SK-N-SH (cell line): ENCODE measurements at regions not wholly inside any gene's neighbourhood (a gene's known extent, or its start where the extent isn't known, plus 50 kb on each side); places are given as distances from the start of the nearest gene placed in this dataset.

Experiments
- CTCF ChIA-PET: fragments of 300-600, 350-600 bp; formaldehyde crosslinking; extraction: SDS; loops from one replicate; lab custom pipeline; 2021; lab: Yijun Ruan, JAX
- POLR2A ChIA-PET: fragments of 350-600 bp; sonication (Branson Sonifier 250); formaldehyde crosslinking; extraction: SDS; loops from one replicate; lab custom pipeline; 2020; ENCODE audit warnings: antibody characterized with exemption, inconsistent platforms; lab: Yijun Ruan, JAX
- DNase-seq: peaks from one replicate; pipeline ENCODE4 v3.0.0; 2012
- H2AFZ ChIP-seq: fragments of 200-600 bp; sonication (generic); 2 replicates; pipeline ENCODE4 v1.8.1; 2016; ENCODE audit warnings: antibody characterized with exemption, mild to moderate bottlenecking, low read depth
- H3F3A ChIP-seq: fragments of 200-600 bp; sonication (generic); replicated peaks from 2 replicates; pipeline ENCODE3; 2016; ENCODE audit warnings: antibody characterized with exemption, mild to moderate bottlenecking; ENCODE audit not compliant: insufficient read depth
- H3K27ac ChIP-seq, 2 experiments: fragments of 200-500 bp in 1 of 2; fragments of 200-600 bp in 1 of 2; sonication (Bioruptor generic) in 1 of 2; sonication (generic), shearing (Covaris generic) in 1 of 2; 2 replicates each; pipeline versions ENCODE4 v1.5.1 to v1.6.1; 2014 to 2016; ENCODE audit warnings: low read depth in 2 of 2, inconsistent platforms in 1 of 2, low read length in 1 of 2, mild to moderate bottlenecking in 1 of 2, mixed read lengths in 1 of 2
- H3K27me3 ChIP-seq: fragments of 200-600 bp; sonication (generic), shearing (Covaris generic); 2 replicates; pipeline ENCODE4 v1.6.1; 2016; ENCODE audit warnings: mixed run types; ENCODE audit not compliant: insufficient read depth
- H3K36me3 ChIP-seq, 2 experiments: fragments of 200-500 bp in 1 of 2; fragments of 200-600 bp in 1 of 2; sonication (Bioruptor generic) in 1 of 2; sonication (generic) in 1 of 2; replicated peaks in 1 of 2; 2 replicates each; pipeline versions ENCODE3 to v1.5.1; 2014 to 2016; ENCODE audit warnings: low read length in 1 of 2, mild to moderate bottlenecking in 1 of 2; ENCODE audit not compliant: insufficient read depth in 2 of 2, control insufficient read depth in 1 of 2
- H3K4me1 ChIP-seq, 2 experiments: fragments of 200-500 bp in 1 of 2; fragments of 200-600 bp in 1 of 2; sonication (Bioruptor generic) in 1 of 2; sonication (generic), shearing (Covaris generic) in 1 of 2; 2 replicates each; pipeline versions ENCODE4 v1.5.1 to v1.6.1; 2014 to 2016; ENCODE audit warnings: low read depth in 1 of 2, low read length in 1 of 2, mixed run types in 1 of 2; ENCODE audit not compliant: insufficient read depth in 2 of 2, control insufficient read depth in 1 of 2
- H3K4me2 ChIP-seq: fragments of 200-600 bp; sonication (generic), shearing (Covaris generic); 2 replicates; pipeline ENCODE4 v1.6.1; 2017; ENCODE audit warnings: mixed run types
- H3K4me3 ChIP-seq, 2 experiments: fragments of 200-500 bp in 1 of 2; fragments of 200-600 bp in 1 of 2; sonication (Bioruptor generic) in 1 of 2; sonication (generic), shearing (Covaris generic) in 1 of 2; 2 replicates each; pipeline versions ENCODE4 v1.5.1 to v1.8.1; 2014 to 2016; ENCODE audit warnings: low read depth in 2 of 2, inconsistent platforms in 1 of 2, low read length in 1 of 2, mild to moderate bottlenecking in 1 of 2, mixed read lengths in 1 of 2, moderate library complexity in 1 of 2
- H3K79me2 ChIP-seq: fragments of 200-600 bp; sonication (generic); 2 replicates; pipeline ENCODE4 v1.8.1; 2017; ENCODE audit warnings: mild to moderate bottlenecking; ENCODE audit not compliant: insufficient read depth
- H3K9ac ChIP-seq: fragments of 200-600 bp; sonication (generic); 2 replicates; pipeline ENCODE4 v1.6.1; 2017; ENCODE audit warnings: mixed run types
- H3K9me2 ChIP-seq: fragments of 200-600 bp; sonication (generic); 2 replicates; pipeline ENCODE4 v1.6.1; 2017; ENCODE audit warnings: mixed run types
- H3K9me3 ChIP-seq: fragments of 200-600 bp; sonication (generic); 2 replicates; pipeline ENCODE4 v1.6.1; 2017; ENCODE audit warnings: mixed run types, mild to moderate bottlenecking, moderate library complexity
- H4K20me1 ChIP-seq: fragments of 200-600 bp; sonication (generic); 2 replicates; pipeline ENCODE4 v1.6.1; 2017; ENCODE audit warnings: mild to moderate bottlenecking, mixed run types; ENCODE audit not compliant: insufficient read depth
- CHD2 ChIP-seq: fragments of 150-350 bp; IDR thresholded peaks from 2 replicates; pipeline ENCODE4 v1.6.1; 2018; ENCODE audit warnings: low read length; ENCODE audit not compliant: partially characterized antibody
- EZH2phosphoT487 ChIP-seq: fragments of 200-600 bp; sonication (generic); IDR thresholded peaks from 2 replicates; pipeline ENCODE4 v1.6.1; 2017; ENCODE audit warnings: low read depth, mixed run types, mild to moderate bottlenecking, antibody characterized with exemption, moderate library complexity, borderline replicate concordance
- FOXM1 ChIP-seq: IDR thresholded peaks from 2 replicates; pipeline ENCODE4 v1.4.0; 2012; ENCODE audit warnings: low read depth, mild to moderate bottlenecking
- GABPA ChIP-seq: IDR thresholded peaks from 2 replicates; pipeline ENCODE4 v1.4.0; 2012; ENCODE audit warnings: low read depth, mild to moderate bottlenecking
- GATA2 ChIP-seq: sonication (generic); formaldehyde crosslinking; IDR thresholded peaks from 2 replicates; pipeline ENCODE4 v1.5.0; 2020; ENCODE audit warnings: mild to moderate bottlenecking, missing genetic modification reagents
- MAX ChIP-seq: IDR thresholded peaks from 2 replicates; pipeline ENCODE4 v1.4.0; 2012; ENCODE audit warnings: low read depth
- MEF2A ChIP-seq: IDR thresholded peaks from 2 replicates; pipeline ENCODE4 v1.4.0; 2012; ENCODE audit warnings: low read depth, borderline replicate concordance
- MXI1 ChIP-seq: IDR thresholded peaks from 2 replicates; pipeline ENCODE4 v1.6.1; 2012; ENCODE audit warnings: mild to moderate bottlenecking, low read depth, low read length, improper control_type of control experiment
- RAD21 ChIP-seq: IDR thresholded peaks from 2 replicates; pipeline ENCODE4 v1.6.1; 2012; ENCODE audit warnings: mild to moderate bottlenecking, low read length
- RFX5 ChIP-seq: IDR thresholded peaks from 2 replicates; pipeline ENCODE4 v1.6.1; 2012; ENCODE audit warnings: mild to moderate bottlenecking, improper control_type of control experiment, low read length
- RXRA ChIP-seq: IDR thresholded peaks from 2 replicates; pipeline ENCODE4 v1.4.0; 2012; ENCODE audit warnings: low read depth, mild to moderate bottlenecking, borderline replicate concordance
- TAF1 ChIP-seq: IDR thresholded peaks from 2 replicates; pipeline ENCODE4 v1.6.1; 2012; ENCODE audit warnings: low read depth, mild to moderate bottlenecking, low read length, moderate library complexity, borderline replicate concordance
- TCF12 ChIP-seq: IDR thresholded peaks from 2 replicates; pipeline ENCODE4 v1.4.0; 2012
- TEAD4 ChIP-seq: IDR thresholded peaks from 2 replicates; pipeline ENCODE4 v1.4.0; 2012; ENCODE audit warnings: mild to moderate bottlenecking, borderline replicate concordance; ENCODE audit not compliant: insufficient read depth
- USF1 ChIP-seq: IDR thresholded peaks from 2 replicates; pipeline ENCODE4 v1.4.0; 2012; ENCODE audit warnings: low read depth, borderline replicate concordance
- ZBTB33 ChIP-seq: IDR thresholded peaks from 2 replicates; pipeline ENCODE4 v1.4.0; 2012; ENCODE audit warnings: low read depth, borderline replicate concordance
- WGBS: methylation state at CpG from one replicate; pipeline ENCODE4 v1.1.6; 2017; ENCODE audit warnings: low lambda C conversion rate; 5-methylcytosine and 5-hydroxymethylcytosine counted together
- TF ChIP-seq, protein P1 (sequence below): fragments of 150-350 bp; IDR thresholded peaks from 2 replicates; pipeline ENCODE4 v1.6.1; 2016; ENCODE audit warnings: mild to moderate bottlenecking, low read depth, low read length

- H3K4me3 ChIP-seq = no peak overlapping the region
- POLR2A ChIA-PET = no interaction called here
- H3K9me3 ChIP-seq = no peaks in the 10 kb centered on the region
- no peak for TF ChIP-seq MXI1
- no peak for TF ChIP-seq MAX
- TF ChIP-seq MEF2A = no peak
- TF ChIP-seq CHD2 = no peak
- no peak for TF ChIP-seq ZBTB33
- no peak for TF ChIP-seq GATA2
- no peak for TF ChIP-seq EZH2phosphoT487
- TF ChIP-seq, protein P1, sequence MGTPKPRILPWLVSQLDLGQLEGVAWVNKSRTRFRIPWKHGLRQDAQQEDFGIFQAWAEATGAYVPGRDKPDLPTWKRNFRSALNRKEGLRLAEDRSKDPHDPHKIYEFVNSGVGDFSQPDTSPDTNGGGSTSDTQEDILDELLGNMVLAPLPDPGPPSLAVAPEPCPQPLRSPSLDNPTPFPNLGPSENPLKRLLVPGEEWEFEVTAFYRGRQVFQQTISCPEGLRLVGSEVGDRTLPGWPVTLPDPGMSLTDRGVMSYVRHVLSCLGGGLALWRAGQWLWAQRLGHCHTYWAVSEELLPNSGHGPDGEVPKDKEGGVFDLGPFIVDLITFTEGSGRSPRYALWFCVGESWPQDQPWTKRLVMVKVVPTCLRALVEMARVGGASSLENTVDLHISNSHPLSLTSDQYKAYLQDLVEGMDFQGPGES = no peak
- no peak for TF ChIP-seq RAD21
- TF ChIP-seq FOXM1 = no peak
- no peak for TF ChIP-seq USF1
- no peak for TF ChIP-seq GABPA
- DNase-seq = no peak
- no peaks in the 10 kb centered on the region for H3K79me2 ChIP-seq
- no peaks in the 10 kb centered on the region for H3K36me3 ChIP-seq
- H3K4me1 ChIP-seq = no peaks in the 10 kb centered on the region
- CTCF ChIA-PET = no interaction called here
- H4K20me1 ChIP-seq = no peaks in the 10 kb centered on the region
- H3K9me2 ChIP-seq = no peaks in the 10 kb centered on the region
- no peak overlapping the region for H3K9ac ChIP-seq
- H3K4me2 ChIP-seq = no peak overlapping the region
- H3K27me3 ChIP-seq = no peaks in the 10 kb centered on the region
- whole genome bisulfite sequencing = 0% methylated on average over 2 of the region's 2 CpGs
- no peak overlapping the region for H3K27ac ChIP-seq
- no peak overlapping the region for H2AFZ ChIP-seq
- no peaks in the 10 kb centered on the region for H3F3A ChIP-seq
Measured at GRCh38 chrX:26597981-26598380, 382.0 kb downstream of the MAGEB5 start.

GRCh38 chrX:26590849-26591248, 374.9 kb downstream of the MAGEB5 start:
- Histone ChIP-seq H3K79me2 (no peaks in the 10 kb centered on the region), H2AFZ (no peak overlapping the region), H3F3A (no peaks in the 10 kb centered on the region), H3K4me2 (no peak overlapping the region), H3K27me3 (no peaks in the 10 kb centered on the region), H3K27ac (no peak overlapping the region), H4K20me1 (no peaks in the 10 kb centered on the region), H3K4me3 (no peak overlapping the region)
- POLR2A ChIA-PET = no interaction called here
- TF ChIP-seq GATA2 (no peak), TAF1 (no peak), GABPA (no peak), CHD2 (no peak), USF1 (no peak), TCF12 (no peak), RFX5 (no peak), TEAD4 (no peak), RXRA (no peak)
- TF ChIP-seq, all 33 proteins: peak for 0
- H3K4me1 ChIP-seq = no peaks in the 10 kb centered on the region
- no peak for DNase-seq
- WGBS = 28% methylated on average over 6 of the region's 6 CpGs
- H3K9me3 ChIP-seq = no peaks in the 10 kb centered on the region
- H3K9ac ChIP-seq = no peak overlapping the region
- H3K36me3 ChIP-seq = no peaks in the 10 kb centered on the region
- CTCF ChIA-PET = no interaction called here
- H3K9me2 ChIP-seq = no peaks in the 10 kb centered on the region
